ENCODE measurements at regions not wholly inside any gene's neighbourhood (a gene's known extent, or its start where the extent isn't known, plus 50 kb on each side); places are given as distances from the start of the nearest gene placed in this dataset.
"Not testable (repeated sequence)": the region's sequence is repeated elsewhere in the genome, so short reads cannot be mapped to it uniquely, and the experiment has no call there.

DNA sequence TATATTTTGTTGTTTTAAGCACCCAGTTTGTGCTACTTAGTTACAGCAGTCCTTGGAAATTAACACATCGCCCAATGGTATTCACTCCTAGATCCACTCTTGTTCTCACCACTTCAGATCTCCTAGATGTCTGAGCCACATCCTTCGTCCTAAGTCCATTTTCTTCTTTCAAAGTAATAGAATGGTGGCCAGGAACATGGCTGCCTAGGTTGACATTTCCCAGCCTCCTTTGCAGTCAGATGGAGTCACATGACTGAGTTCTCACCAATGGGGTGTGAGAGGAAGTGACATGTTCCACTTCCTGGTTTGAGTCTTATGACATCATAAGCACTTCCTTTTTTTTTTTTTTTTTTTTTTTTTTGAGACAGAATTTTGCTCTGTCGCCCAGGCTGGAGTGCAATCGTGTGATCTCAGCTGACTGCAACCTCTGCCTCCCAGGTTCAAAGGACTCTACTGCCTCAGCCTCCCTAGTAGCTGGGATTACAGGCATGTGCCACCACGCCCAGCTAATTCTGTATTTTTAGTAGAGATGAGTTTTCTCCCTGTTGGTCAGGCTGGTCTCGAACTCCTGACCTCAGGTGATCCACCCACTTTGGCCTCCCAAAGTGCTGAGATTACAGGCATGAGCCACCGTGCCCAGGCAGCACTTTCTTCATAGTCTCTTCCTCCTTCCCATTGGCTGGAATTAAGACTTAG is 91.7 kb upstream of the MRI1 start:
- TF ChIP-seq, protein P1, sequence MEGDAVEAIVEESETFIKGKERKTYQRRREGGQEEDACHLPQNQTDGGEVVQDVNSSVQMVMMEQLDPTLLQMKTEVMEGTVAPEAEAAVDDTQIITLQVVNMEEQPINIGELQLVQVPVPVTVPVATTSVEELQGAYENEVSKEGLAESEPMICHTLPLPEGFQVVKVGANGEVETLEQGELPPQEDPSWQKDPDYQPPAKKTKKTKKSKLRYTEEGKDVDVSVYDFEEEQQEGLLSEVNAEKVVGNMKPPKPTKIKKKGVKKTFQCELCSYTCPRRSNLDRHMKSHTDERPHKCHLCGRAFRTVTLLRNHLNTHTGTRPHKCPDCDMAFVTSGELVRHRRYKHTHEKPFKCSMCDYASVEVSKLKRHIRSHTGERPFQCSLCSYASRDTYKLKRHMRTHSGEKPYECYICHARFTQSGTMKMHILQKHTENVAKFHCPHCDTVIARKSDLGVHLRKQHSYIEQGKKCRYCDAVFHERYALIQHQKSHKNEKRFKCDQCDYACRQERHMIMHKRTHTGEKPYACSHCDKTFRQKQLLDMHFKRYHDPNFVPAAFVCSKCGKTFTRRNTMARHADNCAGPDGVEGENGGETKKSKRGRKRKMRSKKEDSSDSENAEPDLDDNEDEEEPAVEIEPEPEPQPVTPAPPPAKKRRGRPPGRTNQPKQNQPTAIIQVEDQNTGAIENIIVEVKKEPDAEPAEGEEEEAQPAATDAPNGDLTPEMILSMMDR (IDR thresholded peaks at IDR 0.05 in 2 of 3, conservative IDR thresholded peaks at IDR 0.05 in 1 of 3; ENCODE audit: borderline replicate concordance in 1 of 3, insufficient read depth in 1 of 3, low read depth in 2 of 3, low read length in 2 of 3): not testable (repeated sequence)
- TF ChIP-seq POLR2A (IDR thresholded peaks at IDR 0.05; ENCODE audit: borderline replicate concordance, extremely low read depth, insufficient read depth, insufficient read length); EZH2 (IDR thresholded peaks at IDR 0.05); ZNF274 (IDR thresholded peaks at IDR 0.05; ENCODE audit: low read depth, low read length); POLR2AphosphoS5 (IDR thresholded peaks at IDR 0.05; ENCODE audit: low read depth, low read length); RAD21 (IDR thresholded peaks at IDR 0.05; ENCODE audit: low read depth); TCF7L2 (IDR thresholded peaks at IDR 0.05; ENCODE audit: borderline replicate concordance, extremely low read depth, insufficient read depth, insufficient read length); SRF (IDR thresholded peaks at IDR 0.05; ENCODE audit: low read depth); EZH2phosphoT487 (IDR thresholded peaks at IDR 0.05; ENCODE audit: borderline replicate concordance); ZFX (IDR thresholded peaks at IDR 0.05): not testable (repeated sequence)
- TF ChIP-seq, protein P2, sequence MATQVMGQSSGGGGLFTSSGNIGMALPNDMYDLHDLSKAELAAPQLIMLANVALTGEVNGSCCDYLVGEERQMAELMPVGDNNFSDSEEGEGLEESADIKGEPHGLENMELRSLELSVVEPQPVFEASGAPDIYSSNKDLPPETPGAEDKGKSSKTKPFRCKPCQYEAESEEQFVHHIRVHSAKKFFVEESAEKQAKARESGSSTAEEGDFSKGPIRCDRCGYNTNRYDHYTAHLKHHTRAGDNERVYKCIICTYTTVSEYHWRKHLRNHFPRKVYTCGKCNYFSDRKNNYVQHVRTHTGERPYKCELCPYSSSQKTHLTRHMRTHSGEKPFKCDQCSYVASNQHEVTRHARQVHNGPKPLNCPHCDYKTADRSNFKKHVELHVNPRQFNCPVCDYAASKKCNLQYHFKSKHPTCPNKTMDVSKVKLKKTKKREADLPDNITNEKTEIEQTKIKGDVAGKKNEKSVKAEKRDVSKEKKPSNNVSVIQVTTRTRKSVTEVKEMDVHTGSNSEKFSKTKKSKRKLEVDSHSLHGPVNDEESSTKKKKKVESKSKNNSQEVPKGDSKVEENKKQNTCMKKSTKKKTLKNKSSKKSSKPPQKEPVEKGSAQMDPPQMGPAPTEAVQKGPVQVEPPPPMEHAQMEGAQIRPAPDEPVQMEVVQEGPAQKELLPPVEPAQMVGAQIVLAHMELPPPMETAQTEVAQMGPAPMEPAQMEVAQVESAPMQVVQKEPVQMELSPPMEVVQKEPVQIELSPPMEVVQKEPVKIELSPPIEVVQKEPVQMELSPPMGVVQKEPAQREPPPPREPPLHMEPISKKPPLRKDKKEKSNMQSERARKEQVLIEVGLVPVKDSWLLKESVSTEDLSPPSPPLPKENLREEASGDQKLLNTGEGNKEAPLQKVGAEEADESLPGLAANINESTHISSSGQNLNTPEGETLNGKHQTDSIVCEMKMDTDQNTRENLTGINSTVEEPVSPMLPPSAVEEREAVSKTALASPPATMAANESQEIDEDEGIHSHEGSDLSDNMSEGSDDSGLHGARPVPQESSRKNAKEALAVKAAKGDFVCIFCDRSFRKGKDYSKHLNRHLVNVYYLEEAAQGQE (IDR thresholded peaks at IDR 0.05; ENCODE audit: low read depth): not testable (repeated sequence)
